ENCODE measurements at regions not wholly inside any gene's neighbourhood (a gene's known extent, or its start where the extent isn't known, plus 50 kb on each side); places are given as distances from the start of the nearest gene placed in this dataset.
A peak's percentile ranks its signal among the peaks of the same experiment; 100 is the strongest.

DNA sequence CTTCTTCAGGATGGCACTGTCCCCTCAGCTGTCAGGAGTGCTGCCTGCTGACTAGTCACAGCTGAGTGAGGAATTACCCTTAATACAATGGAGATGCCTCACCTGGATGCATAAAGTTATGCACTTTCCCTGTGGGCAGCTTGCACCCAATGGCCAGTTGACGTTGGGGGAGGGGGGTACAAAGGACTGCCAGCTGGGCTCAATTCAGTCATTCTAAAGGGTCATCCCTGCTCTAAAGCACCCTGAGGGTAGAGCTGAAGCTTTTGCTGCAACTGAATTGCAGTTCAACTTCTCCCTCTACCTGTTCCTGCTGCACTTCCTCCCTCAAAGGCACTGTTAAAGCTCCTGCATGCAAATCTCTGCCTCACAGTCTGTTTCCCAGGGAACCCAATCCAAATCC lies 147.8 kb upstream of the SESN3 start:
- Histone ChIP-seq H3K79me2 (ENCODE audit: low read depth) (no peaks in the 10 kb centered on the region), H4K20me1 (ENCODE audit: low read depth) (no peaks in the 10 kb centered on the region), H3K27ac (no peak overlapping the region), H3K36me3 (no peaks in the 10 kb centered on the region), H2AFZ (replicated peaks) (no peak overlapping the region), H3K9ac (no peak overlapping the region), H3K27me3 (no peaks in the 10 kb centered on the region), H3K4me1 (peaks cover 20% of the 10 kb centered on the region), H3K4me3 (no peak overlapping the region), H3F3A (ENCODE audit: low read depth) (no peaks in the 10 kb centered on the region), H3K9me3 (ENCODE audit: low read depth) (no peaks in the 10 kb centered on the region), H3K4me2 (no peak overlapping the region)
- TF ChIP-seq EZH2phosphoT487 (IDR thresholded peaks at IDR 0.05) (no peak), EZH2 (IDR thresholded peaks at IDR 0.05) (no peak)
- TF ChIP-seq, protein P1, sequence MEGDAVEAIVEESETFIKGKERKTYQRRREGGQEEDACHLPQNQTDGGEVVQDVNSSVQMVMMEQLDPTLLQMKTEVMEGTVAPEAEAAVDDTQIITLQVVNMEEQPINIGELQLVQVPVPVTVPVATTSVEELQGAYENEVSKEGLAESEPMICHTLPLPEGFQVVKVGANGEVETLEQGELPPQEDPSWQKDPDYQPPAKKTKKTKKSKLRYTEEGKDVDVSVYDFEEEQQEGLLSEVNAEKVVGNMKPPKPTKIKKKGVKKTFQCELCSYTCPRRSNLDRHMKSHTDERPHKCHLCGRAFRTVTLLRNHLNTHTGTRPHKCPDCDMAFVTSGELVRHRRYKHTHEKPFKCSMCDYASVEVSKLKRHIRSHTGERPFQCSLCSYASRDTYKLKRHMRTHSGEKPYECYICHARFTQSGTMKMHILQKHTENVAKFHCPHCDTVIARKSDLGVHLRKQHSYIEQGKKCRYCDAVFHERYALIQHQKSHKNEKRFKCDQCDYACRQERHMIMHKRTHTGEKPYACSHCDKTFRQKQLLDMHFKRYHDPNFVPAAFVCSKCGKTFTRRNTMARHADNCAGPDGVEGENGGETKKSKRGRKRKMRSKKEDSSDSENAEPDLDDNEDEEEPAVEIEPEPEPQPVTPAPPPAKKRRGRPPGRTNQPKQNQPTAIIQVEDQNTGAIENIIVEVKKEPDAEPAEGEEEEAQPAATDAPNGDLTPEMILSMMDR (IDR thresholded peaks at IDR 0.05) = no peak
- no peak overlapping the region for H3K27ac Mint-ChIP-seq
- peaks cover 2% of the 10 kb centered on the region for H3K4me1 Mint-ChIP-seq
- H3K27me3 Mint-ChIP-seq (ENCODE audit: insufficient read depth, low read depth) = peaks cover 2% of the 10 kb centered on the region
- DNase-seq (ENCODE audit: low spot score) = no peak
- H3K36me3 Mint-ChIP-seq = no peaks in the 10 kb centered on the region
- H3K4me3 Mint-ChIP-seq = no peak overlapping the region
- no peaks in the 10 kb centered on the region for H3K9me3 Mint-ChIP-seq

- Mint-ChIP-seq H3K36me3 (no peaks in the 10 kb centered on the region), H3K4me3 (no peak overlapping the region), H3K9me3 (no peaks in the 10 kb centered on the region), H3K27me3 (ENCODE audit: insufficient read depth, low read depth) (peaks cover 2% of the 10 kb centered on the region), H3K4me1 (peaks cover 2% of the 10 kb centered on the region), H3K27ac (no peak overlapping the region)
- Histone ChIP-seq H3K4me1 (peaks cover 20% of the 10 kb centered on the region), H3F3A (ENCODE audit: low read depth) (no peaks in the 10 kb centered on the region), H3K36me3 (no peaks in the 10 kb centered on the region), H3K27me3 (no peaks in the 10 kb centered on the region), H2AFZ (replicated peaks) (peak overlapping the region; percentile 7), H3K4me3 (no peak overlapping the region), H3K9me3 (ENCODE audit: low read depth) (no peaks in the 10 kb centered on the region), H3K9ac (no peak overlapping the region), H4K20me1 (ENCODE audit: low read depth) (no peaks in the 10 kb centered on the region), H3K27ac (no peak overlapping the region), H3K4me2 (no peak overlapping the region), H3K79me2 (ENCODE audit: low read depth) (no peaks in the 10 kb centered on the region)
- TF ChIP-seq EZH2phosphoT487 (IDR thresholded peaks at IDR 0.05) = no peak
- TF ChIP-seq, protein P1 (IDR thresholded peaks at IDR 0.05) = no peak
- TF ChIP-seq EZH2 (IDR thresholded peaks at IDR 0.05) = no peak
- DNase-seq (ENCODE audit: low spot score) = no peak
Measured at GRCh38 chr11:95378111-95378510, 147.1 kb upstream of the SESN3 start.

DNA sequence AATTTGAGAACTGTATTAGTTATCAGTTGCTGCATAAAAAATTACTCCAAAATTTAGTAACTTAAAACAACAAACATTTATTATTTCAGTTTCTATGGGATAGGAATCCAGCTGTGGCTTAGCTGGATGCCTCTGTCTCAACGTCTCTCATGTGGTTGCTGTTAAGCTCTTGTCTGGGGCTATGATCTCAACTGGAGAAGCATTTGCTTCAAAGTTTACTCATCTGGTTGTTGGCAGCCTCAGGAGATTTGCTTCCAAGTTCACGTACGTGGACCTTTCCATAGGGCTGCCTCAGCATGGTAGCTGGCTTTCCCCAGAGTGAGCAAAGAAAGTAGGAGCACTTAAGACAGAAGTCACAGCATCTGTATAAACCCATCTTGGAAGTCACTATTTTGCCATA lies 144.9 kb upstream of the SESN3 start:
- Histone ChIP-seq H3K79me2 (ENCODE audit: low read depth) (no peaks in the 10 kb centered on the region), H3K9ac (no peak overlapping the region), H3K4me3 (no peak overlapping the region), H3K4me1 (peaks cover 21% of the 10 kb centered on the region), H3F3A (ENCODE audit: low read depth) (no peaks in the 10 kb centered on the region), H3K4me2 (no peak overlapping the region), H3K36me3 (no peaks in the 10 kb centered on the region), H2AFZ (replicated peaks) (no peak overlapping the region), H3K27me3 (no peaks in the 10 kb centered on the region), H4K20me1 (ENCODE audit: low read depth) (no peaks in the 10 kb centered on the region), H3K27ac (no peak overlapping the region), H3K9me3 (ENCODE audit: low read depth) (no peaks in the 10 kb centered on the region)
- Mint-ChIP-seq H3K27me3 (ENCODE audit: insufficient read depth, low read depth) (no peaks in the 10 kb centered on the region), H3K4me1 (peaks cover 2% of the 10 kb centered on the region), H3K9me3 (no peaks in the 10 kb centered on the region), H3K27ac (no peak overlapping the region), H3K36me3 (no peaks in the 10 kb centered on the region), H3K4me3 (no peak overlapping the region)
- DNase-seq (ENCODE audit: low spot score) = no peak
- TF ChIP-seq EZH2 (IDR thresholded peaks at IDR 0.05) = no peak

- no peak overlapping the region for H3K9ac ChIP-seq
- no peaks in the 10 kb centered on the region for H3K9me3 ChIP-seq (ENCODE audit: low read depth)
- H3K4me1 ChIP-seq = peaks cover 25% of the 10 kb centered on the region
- Mint-ChIP-seq H3K9me3 (no peaks in the 10 kb centered on the region), H3K27ac (no peak overlapping the region), H3K4me3 (no peak overlapping the region), H3K27me3 (ENCODE audit: insufficient read depth, low read depth) (no peaks in the 10 kb centered on the region), H3K4me1 (peaks cover 2% of the 10 kb centered on the region), H3K36me3 (no peaks in the 10 kb centered on the region)
- H3K36me3 ChIP-seq = no peaks in the 10 kb centered on the region
- no peaks in the 10 kb centered on the region for H3K79me2 ChIP-seq (ENCODE audit: low read depth)
- no peak overlapping the region for H3K4me2 ChIP-seq
- no peak for DNase-seq (ENCODE audit: low spot score)
- H4K20me1 ChIP-seq (ENCODE audit: low read depth) = no peaks in the 10 kb centered on the region
- no peaks in the 10 kb centered on the region for H3F3A ChIP-seq (ENCODE audit: low read depth)
- no peak overlapping the region for H3K4me3 ChIP-seq
- no peak overlapping the region for H2AFZ ChIP-seq (replicated peaks)
- TF ChIP-seq, protein P1 (IDR thresholded peaks at IDR 0.05) = no peak
- TF ChIP-seq EZH2phosphoT487 (IDR thresholded peaks at IDR 0.05) = no peak
- no peak for TF ChIP-seq EZH2 (IDR thresholded peaks at IDR 0.05)
- no peak overlapping the region for H3K27ac ChIP-seq
- H3K27me3 ChIP-seq = no peaks in the 10 kb centered on the region
Measured at GRCh38 chr11:95375451-95375850, 144.4 kb upstream of the SESN3 start.
